Bone marrow (tissue), 2 donors: ENCODE measurements at regions not wholly inside any gene's neighbourhood (a gene's known extent, or its start where the extent isn't known, plus 50 kb on each side); places are given as distances from the start of the nearest gene placed in this dataset.

Experiments
- DNase-seq, 2 donors: peaks; one replicate each; lab custom pipeline; 2025; lab: John Stamatoyannopoulos, UW

DNA sequence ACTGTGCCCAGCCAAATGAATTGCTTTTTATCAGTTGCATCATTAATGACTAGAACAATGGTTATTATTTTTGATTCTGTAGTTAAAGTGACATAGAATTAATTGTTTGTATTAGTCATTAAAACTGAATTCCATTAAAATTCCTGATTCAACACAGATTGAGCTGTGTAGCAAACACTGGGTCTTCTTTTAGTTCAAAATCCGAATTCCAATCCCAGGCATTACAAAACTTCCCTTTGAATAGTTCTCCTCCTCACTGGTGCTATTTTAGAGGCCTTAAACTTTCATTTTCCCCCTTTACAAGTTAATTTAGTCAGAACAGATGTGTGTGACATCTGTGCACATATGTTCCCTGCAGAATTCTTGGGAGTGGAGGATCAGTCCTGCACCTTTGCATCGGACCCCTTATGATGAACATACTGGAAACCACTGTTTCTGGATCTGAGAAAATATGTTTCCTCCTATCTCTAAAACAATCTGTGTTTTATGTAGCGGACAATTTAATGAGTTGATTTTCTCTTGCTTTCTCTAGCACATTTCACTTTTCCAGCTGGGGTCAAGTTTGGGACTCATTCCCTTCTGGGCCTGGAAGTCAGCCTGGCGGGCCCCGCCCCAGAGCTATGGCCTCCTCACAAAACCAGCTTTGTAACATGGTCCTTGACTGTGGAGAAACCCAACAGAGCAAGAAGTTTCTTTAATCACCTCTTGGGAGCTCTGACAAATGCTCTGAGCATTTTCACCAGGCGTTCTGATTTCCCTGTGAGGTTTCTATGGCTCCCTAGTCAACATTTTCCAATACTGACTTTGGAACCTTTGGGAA is 87.9 kb upstream of the MAMDC2 start:
- no peak for DNase-seq

DNA sequence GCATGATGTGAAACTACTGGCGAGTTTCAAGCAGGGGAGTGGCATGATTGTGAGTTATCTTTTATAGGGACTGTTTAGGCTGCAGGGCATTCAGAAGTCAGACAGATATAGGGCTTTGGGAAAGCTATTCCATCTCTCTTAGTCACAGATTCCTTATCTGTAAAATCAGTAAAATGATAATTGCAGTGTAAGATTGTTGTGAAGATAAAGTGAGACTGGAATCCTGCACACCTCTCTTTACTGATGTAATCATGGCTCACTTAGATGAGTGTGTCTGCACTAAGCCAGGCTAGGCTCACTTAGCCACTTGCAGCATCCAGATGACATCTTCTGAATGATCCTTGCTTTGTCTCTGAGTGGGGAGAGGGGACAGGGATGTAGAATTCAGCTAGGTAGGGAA is 81.8 kb upstream of the MAMDC2 start:
- no peak for DNase-seq

DNA sequence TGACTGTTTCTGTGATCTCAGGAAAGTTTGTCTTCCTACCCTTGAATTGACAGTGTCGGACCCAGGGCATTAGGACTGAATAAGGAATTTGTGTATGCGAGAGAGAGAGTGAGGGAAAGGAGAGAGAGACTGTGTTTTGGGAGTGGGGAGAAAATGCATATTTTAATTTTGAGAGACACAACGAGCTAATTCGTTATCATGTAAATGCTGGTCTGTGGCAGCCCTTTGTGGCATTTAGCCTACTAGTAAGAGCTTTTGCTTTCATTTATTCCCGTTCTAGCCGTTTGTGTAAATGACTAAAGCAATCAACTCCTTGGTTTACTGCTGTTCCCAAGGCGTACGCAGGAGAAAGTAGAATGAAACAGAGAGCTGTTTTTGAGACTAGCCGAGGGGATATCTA is 79.8 kb upstream of the MAMDC2 start:
- no peak for DNase-seq

DNA sequence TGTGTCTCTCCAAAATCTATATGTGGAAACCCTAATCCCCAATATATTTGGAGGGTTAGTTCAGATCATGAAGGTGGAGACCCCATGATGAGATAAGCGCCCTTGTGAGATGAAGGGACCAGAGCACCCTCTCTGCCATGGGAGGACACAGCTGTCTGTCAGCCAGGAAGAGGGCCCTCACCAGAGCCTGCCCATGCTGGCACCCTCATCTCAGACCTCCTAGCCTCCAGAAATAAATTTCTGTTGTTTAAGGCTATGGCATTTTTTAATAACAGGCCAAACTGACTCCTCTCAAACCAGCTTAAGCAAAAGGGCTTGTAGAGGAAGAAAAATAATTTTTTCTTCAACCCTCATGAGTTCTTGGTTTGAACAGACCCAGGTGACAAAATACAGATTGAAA is 79.2 kb upstream of the MAMDC2 start:
- no peak for DNase-seq

DNA sequence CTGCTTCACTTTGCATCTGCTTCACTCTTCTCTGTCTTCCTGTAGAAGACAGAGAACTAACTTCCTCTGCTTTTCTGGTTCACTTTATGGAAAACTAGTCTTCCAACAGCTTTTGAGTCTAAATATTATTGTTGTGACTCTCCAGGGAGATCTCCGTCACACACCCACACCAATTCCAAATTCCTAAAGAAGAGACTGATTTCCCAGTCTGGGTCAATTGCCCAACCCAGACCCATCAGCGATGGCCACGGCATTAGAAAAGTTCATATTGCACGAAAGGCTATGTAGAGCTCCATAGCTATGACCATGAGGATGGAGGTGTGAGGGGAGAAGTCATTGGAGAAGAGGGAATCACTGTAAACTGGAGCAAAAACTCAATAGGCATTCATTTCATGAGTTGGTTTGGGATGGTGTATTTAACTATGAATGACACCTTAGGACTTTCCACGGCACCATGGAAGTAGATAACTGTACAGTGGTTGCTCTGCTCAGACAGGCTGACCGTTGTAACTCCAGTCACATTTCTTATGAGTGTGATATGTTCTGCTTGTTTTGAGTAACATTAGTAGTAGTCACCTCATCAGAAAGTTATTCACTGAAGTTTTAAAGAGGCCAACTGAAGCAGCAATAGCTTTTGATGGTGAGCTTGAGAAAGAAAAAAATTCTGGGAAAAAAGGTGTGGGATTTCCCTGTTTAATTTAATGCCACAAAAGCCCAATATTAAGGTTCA is 78.1 kb upstream of the MAMDC2 start:
- no peak for DNase-seq

DNA sequence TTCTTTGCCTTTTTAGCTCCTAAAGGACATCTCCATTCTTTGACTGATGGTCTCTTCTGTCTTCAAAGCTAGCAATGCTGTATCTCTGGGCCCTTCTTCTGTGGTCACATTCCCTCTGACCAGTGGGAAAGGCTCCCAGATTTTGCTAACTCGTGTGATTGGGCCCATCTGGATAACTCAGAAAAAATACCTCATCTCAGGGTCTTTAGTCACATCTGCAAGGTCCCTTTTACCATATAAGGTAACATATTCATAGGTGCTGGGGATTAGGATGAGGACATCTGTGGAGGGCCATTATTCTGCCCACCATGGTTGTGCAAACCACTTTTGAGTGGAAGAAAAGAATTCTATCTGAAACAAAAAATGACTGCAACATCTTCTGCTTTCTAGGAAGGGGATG is 76.3 kb upstream of the MAMDC2 start:
- DNase-seq, result no peak

DNA sequence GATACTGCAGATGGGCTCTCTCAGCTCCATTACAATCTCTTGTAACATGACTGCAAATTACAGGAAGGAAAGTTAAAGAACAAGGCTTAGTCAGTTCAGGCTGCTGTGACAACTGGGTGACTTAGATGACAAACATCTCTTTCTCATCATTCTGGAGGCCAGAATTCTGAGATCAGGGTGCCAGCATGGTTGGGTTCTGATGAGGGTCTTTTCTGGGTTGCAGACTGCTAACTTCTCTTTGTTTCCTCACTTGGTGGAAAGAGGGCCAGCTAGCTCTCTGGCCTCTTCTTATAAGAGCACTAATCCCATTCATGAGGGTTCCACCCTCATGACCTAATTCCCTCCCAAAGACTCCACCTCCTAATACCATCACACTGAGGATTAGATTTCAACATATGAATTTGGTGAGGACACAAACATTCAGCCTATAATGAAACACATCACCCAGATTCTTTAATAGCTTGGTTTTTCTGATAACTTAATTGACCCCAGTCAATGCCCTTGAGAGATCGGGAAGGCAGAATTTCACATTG is 73.6 kb upstream of the MAMDC2 start:
- DNase-seq, result no peak

DNA sequence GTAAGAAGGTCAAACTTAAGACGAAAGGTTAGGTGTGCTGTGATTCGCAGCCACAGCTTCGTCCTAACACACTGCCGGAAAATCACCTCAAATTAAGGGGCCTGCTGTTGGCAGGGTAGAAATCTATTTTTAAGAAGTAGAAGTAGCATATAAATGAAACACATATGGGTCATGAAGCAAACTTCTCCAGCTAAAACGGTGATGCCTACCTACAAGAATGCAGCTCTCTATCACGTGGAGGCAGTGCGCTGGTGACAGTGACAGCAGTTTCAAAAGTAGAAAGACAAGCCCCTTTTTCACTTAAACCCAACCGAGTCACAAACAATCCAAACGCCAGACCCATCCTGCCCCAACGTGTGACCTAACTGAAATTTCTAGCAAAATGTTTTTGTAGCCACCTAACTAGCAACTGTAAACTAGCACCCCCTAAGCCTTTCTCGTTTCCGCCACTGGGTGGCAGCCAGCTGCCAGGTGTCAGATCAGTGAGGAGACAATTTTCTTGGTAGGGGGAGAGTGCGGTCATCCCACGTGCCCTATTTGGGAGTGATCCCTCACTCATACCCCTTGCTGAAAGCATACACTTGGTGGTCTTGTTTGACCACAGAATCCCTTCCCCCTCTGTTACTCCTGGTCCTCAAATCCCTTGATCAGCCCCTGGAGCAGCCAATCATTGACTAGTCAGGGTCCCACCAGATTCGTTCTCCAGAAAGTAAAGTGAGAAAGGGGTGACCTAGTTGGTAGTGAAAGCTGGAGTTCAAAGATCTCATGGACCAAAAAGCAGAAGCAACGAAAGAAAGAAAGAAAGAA is 71.8 kb upstream of the MAMDC2 start:
- DNase-seq, result peak; percentile 21 to 51

DNA sequence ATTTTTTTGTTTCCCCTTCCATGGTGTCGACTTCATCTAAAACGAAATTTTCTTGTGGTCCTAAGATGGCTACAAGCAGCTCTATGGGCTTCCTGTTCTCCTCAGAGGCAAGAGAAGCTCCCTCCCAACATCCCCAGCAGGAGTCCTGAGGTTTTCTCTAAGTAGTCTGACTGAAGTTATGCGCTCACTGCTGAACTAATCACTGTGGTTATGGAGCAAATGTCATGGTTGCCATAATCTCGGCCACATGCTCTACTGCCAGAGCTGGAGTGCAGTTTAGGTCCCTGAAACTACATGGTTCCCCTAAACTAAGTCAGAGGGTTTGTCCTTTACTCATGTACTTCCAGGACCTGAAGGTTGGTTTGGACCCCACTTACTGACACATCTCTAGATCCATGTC is 68.0 kb upstream of the MAMDC2 start:
- no peak for DNase-seq

DNA sequence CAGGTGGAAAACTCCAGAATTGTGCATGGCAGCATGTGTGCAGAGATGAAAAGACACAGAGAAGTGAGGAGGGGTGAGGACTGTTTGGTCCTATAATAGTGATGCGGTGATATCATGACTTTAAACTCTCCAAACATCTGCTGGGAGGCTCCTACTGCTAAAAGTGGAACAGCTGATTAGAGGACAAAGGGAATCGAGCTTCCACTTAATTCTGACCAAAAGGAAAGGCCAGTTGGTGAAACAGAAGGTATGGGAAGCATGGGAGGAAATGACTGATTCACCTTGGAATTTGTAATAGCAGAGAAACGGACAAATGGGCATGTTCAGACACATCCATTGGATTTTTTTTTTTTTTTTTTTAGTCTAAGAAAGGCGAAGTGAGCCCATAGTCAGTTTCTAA is 67.5 kb upstream of the MAMDC2 start:
- DNase-seq, result no peak

DNA sequence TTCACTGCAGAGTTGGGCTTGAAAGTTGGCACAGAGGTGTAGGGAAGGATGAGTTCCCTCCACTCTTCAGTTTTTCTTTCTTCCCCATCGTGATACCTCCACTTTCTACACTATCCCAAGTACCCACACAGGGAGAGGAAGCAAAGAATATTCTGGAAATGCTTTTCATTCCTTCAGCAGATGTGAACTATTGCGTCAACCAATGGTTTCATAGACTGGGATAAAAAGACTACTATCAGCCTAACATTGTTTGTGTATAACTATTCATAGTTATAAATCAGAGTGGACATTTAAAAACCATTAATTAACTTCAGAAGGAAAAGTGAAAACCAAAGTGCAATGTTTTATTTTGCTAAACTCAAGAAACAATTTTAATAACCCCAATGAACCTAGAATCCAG is 63.6 kb upstream of the MAMDC2 start:
- DNase-seq, result no peak

DNA sequence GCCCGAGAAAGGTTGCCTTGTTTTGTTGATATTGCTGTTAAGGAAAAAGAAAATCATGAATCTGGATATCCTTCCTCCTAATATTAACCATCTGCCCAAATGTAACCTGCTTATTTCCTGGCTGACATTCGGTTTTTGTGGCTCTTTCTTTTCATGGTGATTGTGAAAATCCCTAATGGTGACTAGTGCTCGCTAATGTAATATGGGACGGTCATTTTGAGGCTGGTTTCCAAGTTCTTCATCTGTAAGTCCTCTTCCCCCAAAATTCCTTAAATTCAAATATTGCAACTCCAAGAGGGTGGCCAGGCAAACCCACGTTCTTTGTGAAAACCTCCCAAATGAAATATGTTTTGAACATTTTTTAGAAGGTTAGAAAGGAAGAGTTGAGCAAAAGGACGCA is 63.1 kb upstream of the MAMDC2 start:
- DNase-seq, result no peak

DNA sequence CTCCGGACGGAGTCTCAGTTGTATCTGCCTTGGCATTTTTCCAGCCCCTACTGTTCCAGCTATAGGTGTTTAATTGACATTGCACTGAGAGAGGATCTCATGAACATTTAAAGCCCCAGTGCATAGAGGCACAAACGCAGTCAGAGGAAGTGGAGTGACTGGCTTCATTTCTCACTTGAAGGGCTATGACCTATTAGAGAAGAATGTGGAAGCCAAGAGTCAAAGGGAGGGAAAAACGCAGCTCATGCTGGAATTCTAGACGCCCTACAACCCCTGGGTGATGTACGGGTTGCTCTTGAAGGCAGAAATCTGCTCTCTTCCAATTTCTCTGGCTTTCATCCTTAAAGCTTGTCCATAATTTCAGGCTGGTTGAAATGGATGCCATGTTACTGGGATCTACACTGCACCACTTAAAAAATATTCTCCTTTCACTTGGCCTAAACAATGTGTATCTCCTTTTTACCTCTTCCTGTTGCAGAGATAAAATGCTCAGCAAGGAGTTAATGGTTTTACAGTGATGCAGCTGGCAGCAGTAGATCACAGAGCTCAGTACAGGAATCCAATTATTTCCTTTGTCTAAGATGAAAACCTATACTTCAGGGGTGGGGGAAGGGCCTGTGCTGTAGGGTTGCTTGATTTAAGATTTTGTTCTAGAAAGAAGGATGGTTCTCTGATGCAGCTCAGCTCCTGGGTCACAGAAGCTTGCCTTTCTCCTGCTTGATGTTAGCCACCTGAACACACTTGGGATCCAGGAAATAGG is 61.8 kb upstream of the MAMDC2 start:
- DNase-seq, result no peak

DNA sequence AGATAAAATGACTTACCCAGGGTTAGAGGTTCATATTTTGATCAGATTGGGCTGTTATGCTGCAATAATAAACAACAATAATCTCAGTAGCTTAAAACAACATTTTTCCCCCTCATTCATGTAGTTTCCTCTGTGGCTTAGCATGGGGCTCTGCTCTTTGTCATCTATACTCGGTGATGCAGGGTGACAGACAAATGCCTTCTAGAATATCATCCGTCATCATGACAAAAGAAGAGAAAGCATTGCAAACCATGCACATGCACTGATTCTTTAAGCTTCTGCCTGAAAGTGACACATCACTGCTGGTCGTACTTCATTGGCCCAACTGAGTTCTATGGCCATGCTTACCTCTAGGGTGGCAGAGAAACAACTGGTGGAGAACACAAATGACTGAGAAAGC is 58.8 kb upstream of the MAMDC2 start:
- no peak for DNase-seq

DNA sequence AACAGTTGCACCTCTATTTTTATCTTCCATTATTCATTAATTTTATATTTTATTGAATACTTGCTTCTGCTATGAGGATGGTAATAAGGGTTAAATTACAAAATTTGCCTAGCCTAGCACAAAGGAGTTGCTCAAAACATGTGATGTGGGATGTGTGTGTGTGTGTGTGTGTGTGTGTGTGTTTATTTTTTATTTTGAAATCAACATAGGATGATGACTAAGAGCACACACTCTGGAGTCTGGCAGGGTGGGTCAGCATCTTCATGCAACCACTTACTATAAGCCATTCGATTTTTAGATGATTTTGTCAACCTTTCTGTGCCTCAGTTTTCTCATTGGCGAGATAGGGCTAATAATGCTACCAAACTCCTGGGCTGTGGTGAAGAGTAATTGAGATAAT is 57.7 kb upstream of the MAMDC2 start:
- DNase-seq, result no peak

DNA sequence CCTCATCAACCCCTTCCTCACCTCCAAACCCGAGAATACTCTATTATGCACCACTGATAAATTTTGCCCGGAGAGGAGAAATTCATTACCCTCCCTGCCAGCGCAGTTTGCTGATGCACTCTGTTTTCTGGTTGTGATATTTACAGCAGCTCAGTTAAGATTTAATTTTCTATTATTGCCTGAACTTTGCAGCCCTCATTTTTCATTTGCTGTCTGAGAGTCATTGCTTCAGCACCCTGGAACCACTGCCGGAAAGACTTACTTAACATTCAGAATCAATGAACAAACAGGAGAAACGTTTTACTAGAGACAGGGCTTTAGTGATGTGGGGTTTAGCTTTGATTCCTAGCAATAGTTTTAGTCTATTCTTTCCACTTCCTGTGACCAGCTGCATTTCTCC is 56.7 kb upstream of the MAMDC2 start:
- no peak for DNase-seq

DNA sequence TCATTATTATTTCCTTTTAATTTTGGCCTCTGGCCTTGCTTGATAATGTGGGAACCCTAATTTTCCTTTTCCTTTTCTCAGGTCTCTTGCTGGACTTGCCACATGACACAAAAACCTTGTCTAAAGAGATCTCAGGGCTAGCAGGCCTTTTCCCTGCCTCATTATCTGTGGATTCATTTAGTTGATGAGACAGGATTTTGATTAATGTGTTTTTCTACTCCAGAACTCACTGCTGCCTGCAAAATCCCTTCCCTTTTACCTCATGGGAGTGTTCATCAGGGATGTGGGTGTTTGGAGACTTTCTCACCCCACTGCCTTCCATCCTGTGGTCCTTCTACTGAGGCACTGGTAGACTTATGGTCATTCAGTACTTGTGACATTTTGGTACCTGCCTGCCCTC is 56.2 kb upstream of the MAMDC2 start:
- DNase-seq, result no peak

DNA sequence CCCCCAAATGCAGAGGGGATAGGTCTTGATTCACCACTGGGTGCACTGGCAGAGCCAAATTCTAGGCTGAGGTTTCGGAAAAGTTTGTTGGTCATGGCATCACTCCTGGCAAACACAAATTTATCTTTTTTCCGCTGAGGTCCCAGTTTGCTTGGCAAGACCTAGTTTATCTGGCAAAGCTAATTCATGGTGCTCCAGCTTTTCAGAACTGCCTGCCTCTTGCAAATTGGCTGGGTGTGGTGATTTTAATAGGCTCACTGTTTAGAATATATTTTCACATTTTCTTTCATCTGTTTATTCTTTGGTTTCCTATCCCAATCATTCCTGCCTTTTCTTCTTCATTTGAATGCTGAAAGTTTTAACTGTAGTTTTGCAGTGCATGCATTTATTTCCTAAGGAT is 50.5 kb upstream of the MAMDC2 start:
- DNase-seq, result no peak
